WTC11 (cell line): ENCODE measurements at regions not wholly inside any gene's neighbourhood (a gene's known extent, or its start where the extent isn't known, plus 50 kb on each side); places are given as distances from the start of the nearest gene placed in this dataset.

Source experiments
- ATAC-seq: fragments of 200-7000 bp; cut with Tn5 transposase; 2 replicates; pipeline ENCODE4 v1.10.0; 2021; ENCODE audit warnings: mild to moderate bottlenecking, moderate library complexity
- CTCF ChIA-PET: fragments of 300-600 bp; sonication (Branson Sonifier 250); formaldehyde crosslinking; loops from one replicate; lab custom pipeline; 2021; ENCODE audit warnings: antibody characterized with exemption; lab: Charles Lee
- POLR2A ChIA-PET: fragments of 350-600 bp; sonication (Branson Sonifier 250); formaldehyde crosslinking; loops from one replicate; lab custom pipeline; 2021; ENCODE audit warnings: antibody characterized with exemption; lab: Charles Lee
- DNase-seq: peaks from one replicate; pipeline ENCODE4 v3.0.0; 2021; ENCODE audit warnings: low spot score
- H3K27ac Mint-ChIP-seq: 2 replicates; pipeline ENCODE4 v1.8.0; 2021; ENCODE audit warnings: mixed read lengths
- H3K27me3 Mint-ChIP-seq: 2 replicates; pipeline ENCODE4 v1.8.0; 2021; ENCODE audit warnings: low read depth, mild to moderate bottlenecking, moderate library complexity, mixed read lengths
- H3K36me3 Mint-ChIP-seq: 2 replicates; pipeline ENCODE4 v1.8.0; 2021; ENCODE audit warnings: mixed read lengths
- H3K4me1 Mint-ChIP-seq: 2 replicates; pipeline ENCODE4 v1.8.0; 2022; ENCODE audit warnings: mixed read lengths
- H3K4me3 Mint-ChIP-seq: 2 replicates; pipeline ENCODE4 v1.8.0; 2021; ENCODE audit warnings: mild to moderate bottlenecking, moderate library complexity, mixed read lengths
- H3K9me3 Mint-ChIP-seq: 2 replicates; pipeline ENCODE4 v1.8.0; 2021; ENCODE audit warnings: mixed read lengths
- E2F1 ChIP-seq: sonication (generic); formaldehyde crosslinking; IDR thresholded peaks from 2 replicates; pipeline ENCODE4 v1.8.0; 2022; ENCODE audit warnings: mild to moderate bottlenecking, missing genetic modification reagents
- FOXP4 ChIP-seq: sonication (generic); formaldehyde crosslinking; IDR thresholded peaks from 2 replicates; pipeline ENCODE4 v1.8.0; 2022; ENCODE audit warnings: mild to moderate bottlenecking, missing genetic modification reagents
- GTF2I ChIP-seq: fragments of 250-450 bp; sonication (Bioruptor Pico); conservative IDR thresholded peaks from 2 replicates; pipeline ENCODE4 v1.4.0; 2021; ENCODE audit warnings: mild to moderate bottlenecking
- NFE2L1 ChIP-seq: sonication (generic); formaldehyde crosslinking; IDR thresholded peaks from 2 replicates; pipeline ENCODE4 v1.8.1; 2023; ENCODE audit warnings: missing genetic modification reagents
- NFYB ChIP-seq: sonication (generic); formaldehyde crosslinking; conservative IDR thresholded peaks from 2 replicates; pipeline ENCODE4 v1.8.0; 2022; ENCODE audit warnings: low read depth, missing genetic modification reagents
- PRDM15 ChIP-seq: sonication (generic); formaldehyde crosslinking; IDR thresholded peaks from 2 replicates; pipeline ENCODE4 v1.8.0; 2022; ENCODE audit warnings: missing genetic modification reagents
- ZNF121 ChIP-seq: sonication (generic); formaldehyde crosslinking; IDR thresholded peaks from 2 replicates; pipeline ENCODE4 v1.8.0; 2023; ENCODE audit warnings: missing genetic modification reagents
- ZNF317 ChIP-seq: sonication (generic); formaldehyde crosslinking; IDR thresholded peaks from 2 replicates; pipeline ENCODE4 v1.8.1; 2023; ENCODE audit warnings: low read depth, mild to moderate bottlenecking, moderate library complexity, missing genetic modification reagents, borderline replicate concordance
- ZNF396 ChIP-seq: fragments of 250-450 bp; sonication (Bioruptor Pico); IDR thresholded peaks from 2 replicates; pipeline ENCODE4 v1.8.0; 2021; ENCODE audit warnings: mild to moderate bottlenecking, moderate library complexity, borderline replicate concordance
- ZNF671 ChIP-seq: fragments of 250-450 bp; sonication (Bioruptor Pico); IDR thresholded peaks from 2 replicates; pipeline ENCODE4 v1.8.0; 2021; ENCODE audit warnings: mild to moderate bottlenecking
- TF ChIP-seq, protein P1 (sequence below): sonication (generic); formaldehyde crosslinking; IDR thresholded peaks from 2 replicates; pipeline ENCODE4 v1.8.1; 2023; ENCODE audit warnings: mild to moderate bottlenecking, moderate library complexity, missing genetic modification reagents
- TF ChIP-seq, protein P2 (sequence below): sonication (generic); formaldehyde crosslinking; IDR thresholded peaks from 2 replicates; pipeline ENCODE4 v1.8.1; 2023; ENCODE audit warnings: mild to moderate bottlenecking, missing genetic modification reagents, borderline replicate concordance
- TF ChIP-seq, protein P3 (sequence below): sonication (generic); formaldehyde crosslinking; IDR thresholded peaks from 2 replicates; pipeline ENCODE4 v1.8.1; 2022; ENCODE audit warnings: missing genetic modification reagents, borderline replicate concordance
- TF ChIP-seq, protein P4 (sequence below): fragments of 250-450 bp; sonication (Bioruptor Pico); IDR thresholded peaks from 2 replicates; pipeline ENCODE4 v1.9.0; 2021; ENCODE audit warnings: mild to moderate bottlenecking
- TF ChIP-seq, protein P5 (sequence below): fragments of 250-450 bp; sonication (Bioruptor Pico); IDR thresholded peaks from 2 replicates; pipeline ENCODE4 v1.9.0; 2021; ENCODE audit warnings: moderate library complexity, mild to moderate bottlenecking, inconsistent platforms, borderline replicate concordance

GRCh38 chr2:147558620-147559019, 286.2 kb upstream of the ACVR2A start (continued):
- TF ChIP-seq ZNF396 (CRISPR knock-in tag): no peak
- TF ChIP-seq, protein P1, sequence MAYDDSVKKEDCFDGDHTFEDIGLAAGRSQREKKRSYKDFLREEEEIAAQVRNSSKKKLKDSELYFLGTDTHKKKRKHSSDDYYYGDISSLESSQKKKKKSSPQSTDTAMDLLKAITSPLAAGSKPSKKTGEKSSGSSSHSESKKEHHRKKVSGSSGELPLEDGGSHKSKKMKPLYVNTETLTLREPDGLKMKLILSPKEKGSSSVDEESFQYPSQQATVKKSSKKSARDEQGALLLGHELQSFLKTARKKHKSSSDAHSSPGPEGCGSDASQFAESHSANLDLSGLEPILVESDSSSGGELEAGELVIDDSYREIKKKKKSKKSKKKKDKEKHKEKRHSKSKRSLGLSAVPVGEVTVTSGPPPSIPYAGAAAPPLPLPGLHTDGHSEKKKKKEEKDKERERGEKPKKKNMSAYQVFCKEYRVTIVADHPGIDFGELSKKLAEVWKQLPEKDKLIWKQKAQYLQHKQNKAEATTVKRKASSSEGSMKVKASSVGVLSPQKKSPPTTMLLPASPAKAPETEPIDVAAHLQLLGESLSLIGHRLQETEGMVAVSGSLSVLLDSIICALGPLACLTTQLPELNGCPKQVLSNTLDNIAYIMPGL (CRISPR knock-in tag): no peak
- no peak for TF ChIP-seq ZNF121 (CRISPR knock-in tag)
- no peak for TF ChIP-seq FOXP4
- TF ChIP-seq NFYB: no peak
- TF ChIP-seq, protein P2, sequence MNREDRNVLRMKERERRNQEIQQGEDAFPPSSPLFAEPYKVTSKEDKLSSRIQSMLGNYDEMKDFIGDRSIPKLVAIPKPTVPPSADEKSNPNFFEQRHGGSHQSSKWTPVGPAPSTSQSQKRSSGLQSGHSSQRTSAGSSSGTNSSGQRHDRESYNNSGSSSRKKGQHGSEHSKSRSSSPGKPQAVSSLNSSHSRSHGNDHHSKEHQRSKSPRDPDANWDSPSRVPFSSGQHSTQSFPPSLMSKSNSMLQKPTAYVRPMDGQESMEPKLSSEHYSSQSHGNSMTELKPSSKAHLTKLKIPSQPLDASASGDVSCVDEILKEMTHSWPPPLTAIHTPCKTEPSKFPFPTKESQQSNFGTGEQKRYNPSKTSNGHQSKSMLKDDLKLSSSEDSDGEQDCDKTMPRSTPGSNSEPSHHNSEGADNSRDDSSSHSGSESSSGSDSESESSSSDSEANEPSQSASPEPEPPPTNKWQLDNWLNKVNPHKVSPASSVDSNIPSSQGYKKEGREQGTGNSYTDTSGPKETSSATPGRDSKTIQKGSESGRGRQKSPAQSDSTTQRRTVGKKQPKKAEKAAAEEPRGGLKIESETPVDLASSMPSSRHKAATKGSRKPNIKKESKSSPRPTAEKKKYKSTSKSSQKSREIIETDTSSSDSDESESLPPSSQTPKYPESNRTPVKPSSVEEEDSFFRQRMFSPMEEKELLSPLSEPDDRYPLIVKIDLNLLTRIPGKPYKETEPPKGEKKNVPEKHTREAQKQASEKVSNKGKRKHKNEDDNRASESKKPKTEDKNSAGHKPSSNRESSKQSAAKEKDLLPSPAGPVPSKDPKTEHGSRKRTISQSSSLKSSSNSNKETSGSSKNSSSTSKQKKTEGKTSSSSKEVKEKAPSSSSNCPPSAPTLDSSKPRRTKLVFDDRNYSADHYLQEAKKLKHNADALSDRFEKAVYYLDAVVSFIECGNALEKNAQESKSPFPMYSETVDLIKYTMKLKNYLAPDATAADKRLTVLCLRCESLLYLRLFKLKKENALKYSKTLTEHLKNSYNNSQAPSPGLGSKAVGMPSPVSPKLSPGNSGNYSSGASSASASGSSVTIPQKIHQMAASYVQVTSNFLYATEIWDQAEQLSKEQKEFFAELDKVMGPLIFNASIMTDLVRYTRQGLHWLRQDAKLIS (CRISPR knock-in tag): no peak

GRCh38 chr2:147554521-147555107, 290.2 kb upstream of the ACVR2A start:
- Mint-ChIP-seq H3K36me3 (no peaks in the 10 kb centered on the region), H3K27ac (no peak overlapping the region), H3K9me3 (peaks cover 5% of the 10 kb centered on the region), H3K27me3 (no peaks in the 10 kb centered on the region), H3K4me3 (no peak overlapping the region), H3K4me1 (peaks cover 4% of the 10 kb centered on the region; the same call in 1 of the 2 replicates)
- DNase-seq (no peak), ATAC-seq (no peak)
- ChIA-PET POLR2A (interaction anchor here (0.6 kb wide), 1 partner anchor 879 kb away, joined by 3 read pairs; no protein-coding TSS in a partner anchor), CTCF (no interaction called here)
- TF ChIP-seq PRDM15 (CRISPR knock-in tag): no peak
- TF ChIP-seq FOXP4: no peak
- TF ChIP-seq ZNF671: no peak
- TF ChIP-seq, protein P3, sequence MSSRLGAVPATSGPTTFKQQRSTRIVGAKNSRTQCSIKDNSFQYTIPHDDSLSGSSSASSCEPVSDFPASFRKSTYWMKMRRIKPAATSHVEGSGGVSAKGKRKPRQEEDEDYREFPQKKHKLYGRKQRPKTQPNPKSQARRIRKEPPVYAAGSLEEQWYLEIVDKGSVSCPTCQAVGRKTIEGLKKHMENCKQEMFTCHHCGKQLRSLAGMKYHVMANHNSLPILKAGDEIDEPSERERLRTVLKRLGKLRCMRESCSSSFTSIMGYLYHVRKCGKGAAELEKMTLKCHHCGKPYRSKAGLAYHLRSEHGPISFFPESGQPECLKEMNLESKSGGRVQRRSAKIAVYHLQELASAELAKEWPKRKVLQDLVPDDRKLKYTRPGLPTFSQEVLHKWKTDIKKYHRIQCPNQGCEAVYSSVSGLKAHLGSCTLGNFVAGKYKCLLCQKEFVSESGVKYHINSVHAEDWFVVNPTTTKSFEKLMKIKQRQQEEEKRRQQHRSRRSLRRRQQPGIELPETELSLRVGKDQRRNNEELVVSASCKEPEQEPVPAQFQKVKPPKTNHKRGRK (CRISPR knock-in tag): no peak
- TF ChIP-seq, protein P4, sequence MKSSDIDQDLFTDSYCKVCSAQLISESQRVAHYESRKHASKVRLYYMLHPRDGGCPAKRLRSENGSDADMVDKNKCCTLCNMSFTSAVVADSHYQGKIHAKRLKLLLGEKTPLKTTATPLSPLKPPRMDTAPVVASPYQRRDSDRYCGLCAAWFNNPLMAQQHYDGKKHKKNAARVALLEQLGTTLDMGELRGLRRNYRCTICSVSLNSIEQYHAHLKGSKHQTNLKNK (CRISPR knock-in tag): no peak
- no peak for TF ChIP-seq ZNF317 (CRISPR knock-in tag)
- TF ChIP-seq, protein P5, sequence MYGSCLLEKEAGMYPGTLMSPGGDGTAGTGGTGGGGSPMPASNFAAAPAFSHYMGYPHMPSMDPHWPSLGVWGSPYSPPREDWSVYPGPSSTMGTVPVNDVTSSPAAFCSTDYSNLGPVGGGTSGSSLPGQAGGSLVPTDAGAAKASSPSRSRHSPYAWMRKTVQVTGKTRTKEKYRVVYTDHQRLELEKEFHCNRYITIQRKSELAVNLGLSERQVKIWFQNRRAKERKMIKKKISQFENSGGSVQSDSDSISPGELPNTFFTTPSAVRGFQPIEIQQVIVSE (CRISPR knock-in tag): no peak
- TF ChIP-seq E2F1 (CRISPR knock-in tag): no peak
- no peak for TF ChIP-seq NFE2L1
- no peak for TF ChIP-seq ZNF396 (CRISPR knock-in tag)
- TF ChIP-seq GTF2I (CRISPR knock-in tag): no peak
